ENCODE measurements at regions not wholly inside any gene's neighbourhood (a gene's known extent, or its start where the extent isn't known, plus 50 kb on each side); places are given as distances from the start of the nearest gene placed in this dataset.

- H3K18ac ChIP-seq (ENCODE audit: low read length) = no peak overlapping the region
- peaks cover 0 to 3% of the 10 kb centered on the region in 2 donors for H3K4me1 ChIP-seq (ENCODE audit: control insufficient read depth in 2 of 2, insufficient read depth in 1 of 2, low read depth in 1 of 2, low read length in 2 of 2)
- no peak overlapping the region for H2AFZ ChIP-seq (ENCODE audit: low read length)
- H3K36me3 ChIP-seq (replicated peaks in 1 of 2; ENCODE audit: control insufficient read depth in 2 of 2, insufficient read depth in 2 of 2, low read length in 2 of 2) = no peaks in the 10 kb centered on the region
- H3K4me3 ChIP-seq (ENCODE audit: low read length in 2 of 2) = no peak overlapping the region
- H4K91ac ChIP-seq (ENCODE audit: low read depth, low read length, poor library complexity) = no peak overlapping the region
- H4K8ac ChIP-seq (ENCODE audit: low read depth, low read length) = no peak overlapping the region
- H2BK12ac ChIP-seq (ENCODE audit: low read length) = no peak overlapping the region
- H2BK120ac ChIP-seq (ENCODE audit: low read depth, low read length) = no peak overlapping the region
- no peak overlapping the region for H3K4ac ChIP-seq (ENCODE audit: low read length)
- no peaks in the 10 kb centered on the region for H3K9me3 ChIP-seq (replicated peaks in 1 of 2; ENCODE audit: control insufficient read depth in 2 of 2, insufficient read depth in 1 of 2, low read depth in 1 of 2, low read length in 2 of 2)
- no peak overlapping the region for H3K23ac ChIP-seq (ENCODE audit: low read depth, low read length, poor library complexity)
- no peak overlapping the region for H2BK5ac ChIP-seq (ENCODE audit: low read length)
- DNase-seq (ENCODE audit: low spot score) = no peak
- no peak overlapping the region for H3K9ac ChIP-seq (ENCODE audit: low read depth, low read length, poor library complexity)
- no peak overlapping the region for H3K14ac ChIP-seq (ENCODE audit: low read length)
- H3K4me2 ChIP-seq (ENCODE audit: insufficient read depth, low read length, poor library complexity, severe bottlenecking) = no peak overlapping the region
- no peaks in the 10 kb centered on the region for H3K79me1 ChIP-seq (ENCODE audit: low read depth, low read length)
- H2BK15ac ChIP-seq (ENCODE audit: low read length) = no peak overlapping the region
- H3K27ac ChIP-seq (replicated peaks; ENCODE audit: low read length) = no peak overlapping the region
- H2AK5ac ChIP-seq (ENCODE audit: low read depth, low read length) = no peak overlapping the region
- no CpG with 5 or more reads among the region's 2 CpGs for WGBS, 2 donors (ENCODE audit: extremely low coverage in 2 of 2, insufficient read length in 2 of 2, insufficient replicate concordance in 1 of 2)
- peaks cover 0 to 3% (median 0%) of the 10 kb centered on the region in 3 experiments for H3K27me3 ChIP-seq (ENCODE audit: control insufficient read depth in 3 of 3, insufficient read depth in 3 of 3, low read depth in 1 of 3, low read length in 3 of 3)
Observed at GRCh38 chr5:173514661-173515060, 101.8 kb downstream of the BOD1 start.

DNA sequence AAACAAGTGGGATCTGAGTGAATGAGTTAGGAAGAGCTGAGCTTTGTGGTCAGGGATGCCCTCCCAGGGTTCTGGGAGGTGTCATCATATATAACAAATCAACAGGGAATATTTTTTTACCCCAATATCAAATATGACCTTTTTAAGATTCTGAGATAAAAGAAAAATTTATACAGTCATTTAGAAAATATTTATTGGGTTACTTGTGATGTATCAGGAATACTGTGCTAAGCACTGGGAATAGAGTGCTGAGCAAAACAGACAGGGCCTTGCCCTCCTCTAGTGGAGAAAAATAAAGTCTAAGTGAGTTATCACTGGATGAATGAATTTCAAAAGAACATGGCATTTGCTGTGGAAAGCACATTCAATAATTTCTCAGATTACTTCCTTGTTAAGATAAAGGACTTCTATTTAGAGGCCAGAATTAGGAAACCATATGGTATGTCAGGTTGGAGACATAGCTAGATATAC lies 102.9 kb downstream of the BOD1 start:
- Histone ChIP-seq H3K23ac (ENCODE audit: low read depth, low read length, poor library complexity) (no peak overlapping the region), H2BK5ac (ENCODE audit: low read length) (no peak overlapping the region), H4K8ac (ENCODE audit: low read depth, low read length) (no peak overlapping the region), H2BK120ac (ENCODE audit: low read depth, low read length) (no peak overlapping the region), H2AFZ (ENCODE audit: low read length) (no peak overlapping the region), H3K18ac (ENCODE audit: low read length) (no peak overlapping the region), H3K4ac (ENCODE audit: low read length) (no peak overlapping the region), H4K91ac (ENCODE audit: low read depth, low read length, poor library complexity) (no peak overlapping the region), H3K79me1 (ENCODE audit: low read depth, low read length) (no peaks in the 10 kb centered on the region), H3K4me1 (ENCODE audit: control insufficient read depth in 2 of 2, insufficient read depth in 1 of 2, low read depth in 1 of 2, low read length in 2 of 2) (peaks cover 0 to 3% of the 10 kb centered on the region in 2 donors), H2AK5ac (ENCODE audit: low read depth, low read length) (no peak overlapping the region), H3K36me3 (replicated peaks in 1 of 2; ENCODE audit: control insufficient read depth in 2 of 2, insufficient read depth in 2 of 2, low read length in 2 of 2) (no peaks in the 10 kb centered on the region), H3K14ac (ENCODE audit: low read length) (no peak overlapping the region), H2BK12ac (ENCODE audit: low read length) (no peak overlapping the region), H3K4me2 (ENCODE audit: insufficient read depth, low read length, poor library complexity, severe bottlenecking) (no peak overlapping the region), H3K27me3 (ENCODE audit: control insufficient read depth in 3 of 3, insufficient read depth in 3 of 3, low read depth in 1 of 3, low read length in 3 of 3) (peaks cover 0 to 3% (median 0%) of the 10 kb centered on the region in 3 experiments), H3K9me3 (replicated peaks in 1 of 2; ENCODE audit: control insufficient read depth in 2 of 2, insufficient read depth in 1 of 2, low read depth in 1 of 2, low read length in 2 of 2) (no peaks in the 10 kb centered on the region), H2BK15ac (ENCODE audit: low read length) (no peak overlapping the region), H3K27ac (replicated peaks; ENCODE audit: low read length) (no peak overlapping the region), H3K4me3 (ENCODE audit: low read length in 2 of 2) (no peak overlapping the region), H3K9ac (ENCODE audit: low read depth, low read length, poor library complexity) (no peak overlapping the region)
- DNase-seq (ENCODE audit: low spot score) = no peak

DNA sequence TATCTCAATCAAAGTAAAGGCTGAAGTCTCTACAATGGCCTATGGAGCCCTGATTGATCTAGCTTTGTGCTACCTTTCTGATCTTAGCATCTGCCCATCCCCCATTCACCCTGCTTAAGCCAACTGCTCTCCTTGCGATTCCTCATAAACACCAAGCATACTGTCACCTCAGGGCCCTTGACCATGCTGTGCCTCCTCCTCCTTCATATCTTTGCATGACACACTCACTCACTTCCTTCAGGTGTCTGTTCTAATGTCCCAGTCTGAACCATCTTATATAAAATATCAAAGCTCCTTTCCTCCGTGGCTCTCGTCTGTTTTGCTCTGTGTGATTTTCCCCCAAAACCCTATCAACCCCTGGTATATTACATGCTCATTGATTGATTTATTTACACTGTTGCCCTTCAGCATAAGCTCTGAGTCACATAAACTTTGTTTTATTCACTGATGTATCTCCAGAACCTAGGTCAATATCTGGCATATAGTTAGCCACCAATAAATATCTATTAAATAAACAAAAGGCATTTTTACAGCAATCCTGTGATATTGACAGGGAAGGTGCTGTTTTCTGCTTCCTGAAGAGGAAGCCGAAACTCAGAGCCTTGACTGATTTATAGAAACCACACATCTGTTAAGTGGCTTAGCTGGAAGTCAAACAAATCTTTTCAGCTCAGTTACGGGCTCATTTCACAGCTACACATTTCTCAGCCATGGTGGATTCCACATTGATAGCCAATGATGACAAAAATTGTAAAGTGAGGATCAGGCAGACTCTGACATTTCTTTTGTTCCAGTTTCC lies 103.6 kb downstream of the BOD1 start:
- Histone ChIP-seq H3K9me3 (replicated peaks in 1 of 2; ENCODE audit: control insufficient read depth in 2 of 2, insufficient read depth in 1 of 2, low read depth in 1 of 2, low read length in 2 of 2) (no peaks in the 10 kb centered on the region), H2AK5ac (ENCODE audit: low read depth, low read length) (no peak overlapping the region), H4K91ac (ENCODE audit: low read depth, low read length, poor library complexity) (no peak overlapping the region), H3K36me3 (replicated peaks in 1 of 2; ENCODE audit: control insufficient read depth in 2 of 2, insufficient read depth in 2 of 2, low read length in 2 of 2) (no peaks in the 10 kb centered on the region), H2AFZ (ENCODE audit: low read length) (no peak overlapping the region), H3K4me1 (ENCODE audit: control insufficient read depth in 2 of 2, insufficient read depth in 1 of 2, low read depth in 1 of 2, low read length in 2 of 2) (peaks cover 0 to 3% of the 10 kb centered on the region in 2 donors), H3K23ac (ENCODE audit: low read depth, low read length, poor library complexity) (no peak overlapping the region), H3K18ac (ENCODE audit: low read length) (no peak overlapping the region), H3K27ac (replicated peaks; ENCODE audit: low read length) (no peak overlapping the region), H3K9ac (ENCODE audit: low read depth, low read length, poor library complexity) (no peak overlapping the region), H3K4ac (ENCODE audit: low read length) (no peak overlapping the region), H4K8ac (ENCODE audit: low read depth, low read length) (no peak overlapping the region), H2BK120ac (ENCODE audit: low read depth, low read length) (no peak overlapping the region), H2BK15ac (ENCODE audit: low read length) (no peak overlapping the region), H3K79me1 (ENCODE audit: low read depth, low read length) (no peaks in the 10 kb centered on the region), H3K14ac (ENCODE audit: low read length) (no peak overlapping the region), H3K4me3 (ENCODE audit: low read length in 2 of 2) (no peak overlapping the region), H2BK12ac (ENCODE audit: low read length) (no peak overlapping the region), H3K4me2 (ENCODE audit: insufficient read depth, low read length, poor library complexity, severe bottlenecking) (no peak overlapping the region), H2BK5ac (ENCODE audit: low read length) (no peak overlapping the region), H3K27me3 (ENCODE audit: control insufficient read depth in 3 of 3, insufficient read depth in 3 of 3, low read depth in 1 of 3, low read length in 3 of 3) (peaks cover 0 to 3% (median 0%) of the 10 kb centered on the region in 3 experiments)
- WGBS, 2 donors (ENCODE audit: extremely low coverage in 2 of 2, insufficient read length in 2 of 2, insufficient replicate concordance in 1 of 2) = no CpG with 5 or more reads among the region's 5 CpGs
- no peak for DNase-seq (ENCODE audit: low spot score)

DNA sequence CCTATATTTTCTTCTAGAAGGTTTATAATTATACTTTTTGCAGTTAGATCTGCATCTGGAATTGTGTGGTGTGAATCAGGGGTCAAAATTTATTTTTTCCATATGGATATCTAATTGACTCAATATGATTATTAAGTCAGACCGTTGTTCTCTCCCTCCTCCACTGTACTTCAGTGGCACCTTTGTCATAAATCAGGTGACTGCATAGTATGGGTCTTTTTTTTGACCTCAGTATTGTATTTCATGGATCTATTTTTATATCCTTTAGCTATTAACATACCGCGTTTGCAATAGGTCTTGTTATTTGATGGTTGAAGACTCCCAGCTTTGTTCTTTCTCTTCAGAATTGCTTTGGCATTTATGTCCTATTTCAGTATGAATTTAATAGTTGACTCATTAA lies 107.4 kb downstream of the BOD1 start:
- H2BK120ac ChIP-seq (ENCODE audit: low read depth, low read length) = no peak overlapping the region
- no peaks in the 10 kb centered on the region for H3K36me3 ChIP-seq (replicated peaks in 1 of 2; ENCODE audit: control insufficient read depth in 2 of 2, insufficient read depth in 2 of 2, low read length in 2 of 2)
- no peak overlapping the region for H4K91ac ChIP-seq (ENCODE audit: low read depth, low read length, poor library complexity)
- H3K4me2 ChIP-seq (ENCODE audit: insufficient read depth, low read length, poor library complexity, severe bottlenecking) = no peak overlapping the region
- H2BK15ac ChIP-seq (ENCODE audit: low read length) = no peak overlapping the region
- no peak overlapping the region for H3K4me3 ChIP-seq (ENCODE audit: low read length in 2 of 2)
- H3K27me3 ChIP-seq (ENCODE audit: control insufficient read depth in 3 of 3, insufficient read depth in 3 of 3, low read depth in 1 of 3, low read length in 3 of 3) = peaks cover 0 to 3% (median 0%) of the 10 kb centered on the region in 3 experiments
- H3K18ac ChIP-seq (ENCODE audit: low read length) = no peak overlapping the region
- no peak overlapping the region for H3K23ac ChIP-seq (ENCODE audit: low read depth, low read length, poor library complexity)
- peaks cover 0 to 2% of the 10 kb centered on the region in 2 donors for H3K9me3 ChIP-seq (replicated peaks in 1 of 2; ENCODE audit: control insufficient read depth in 2 of 2, insufficient read depth in 1 of 2, low read depth in 1 of 2, low read length in 2 of 2)
- H2BK12ac ChIP-seq (ENCODE audit: low read length) = no peak overlapping the region
- no peak overlapping the region for H3K14ac ChIP-seq (ENCODE audit: low read length)
- DNase-seq (ENCODE audit: low spot score) = no peak
- H4K8ac ChIP-seq (ENCODE audit: low read depth, low read length) = no peak overlapping the region
- H3K9ac ChIP-seq (ENCODE audit: low read depth, low read length, poor library complexity) = no peak overlapping the region
- H3K4me1 ChIP-seq (ENCODE audit: control insufficient read depth in 2 of 2, insufficient read depth in 1 of 2, low read depth in 1 of 2, low read length in 2 of 2) = peaks cover 0 to 3% of the 10 kb centered on the region in 2 donors
- H3K27ac ChIP-seq (replicated peaks; ENCODE audit: low read length) = no peak overlapping the region
- H3K79me1 ChIP-seq (ENCODE audit: low read depth, low read length) = no peaks in the 10 kb centered on the region
- WGBS, 2 donors (ENCODE audit: extremely low coverage in 2 of 2, insufficient read length in 2 of 2, insufficient replicate concordance in 1 of 2) = no CpG with 5 or more reads among the region's 3 CpGs
- H2AFZ ChIP-seq (ENCODE audit: low read length) = no peak overlapping the region
- no peak overlapping the region for H3K4ac ChIP-seq (ENCODE audit: low read length)
- H2BK5ac ChIP-seq (ENCODE audit: low read length) = no peak overlapping the region
- no peak overlapping the region for H2AK5ac ChIP-seq (ENCODE audit: low read depth, low read length)

All from neuronal stem cell (in vitro differentiated cells).